MM.1S (cell line): ENCODE measurements at regions not wholly inside any gene's neighbourhood (a gene's known extent, or its start where the extent isn't known, plus 50 kb on each side); places are given as distances from the start of the nearest gene placed in this dataset.

Experiments
- DNase-seq: peaks from one replicate; pipeline ENCODE4 v3.0.0-alpha.2; 2015
- H2AFZ ChIP-seq: fragments of 300-600 bp; sonication (generic); 2 replicates; pipeline ENCODE4 v1.6.0; 2016; ENCODE audit warnings: antibody characterized with exemption, low read length
- H3F3A ChIP-seq: fragments of 300-600 bp; sonication (generic); 2 replicates; pipeline ENCODE4 v1.6.1; 2016; ENCODE audit warnings: mild to moderate bottlenecking, antibody characterized with exemption, low read length, moderate library complexity, mixed read lengths; ENCODE audit not compliant: insufficient read depth
- H3K27ac ChIP-seq: fragments of 300-600 bp; sonication (generic); 2 replicates; pipeline ENCODE4 v1.5.1; 2016; ENCODE audit warnings: mild to moderate bottlenecking, low read length
- H3K27me3 ChIP-seq: fragments of 300-600 bp; sonication (generic); replicated peaks from 2 replicates; pipeline ENCODE4 v1.6.0; 2016; ENCODE audit warnings: low read length; ENCODE audit not compliant: insufficient read depth
- H3K36me3 ChIP-seq: fragments of 300-600 bp; sonication (generic); replicated peaks from 2 replicates; pipeline ENCODE4 v1.6.1; 2016; ENCODE audit warnings: mild to moderate bottlenecking, low read length, mixed read lengths; ENCODE audit not compliant: insufficient read depth
- H3K4me1 ChIP-seq: fragments of 300-600 bp; sonication (generic); 2 replicates; pipeline ENCODE4 v1.6.1; 2016; ENCODE audit warnings: low read length, mixed read lengths
- H3K4me2 ChIP-seq: fragments of 300-600 bp; sonication (generic); 2 replicates; pipeline ENCODE4 v1.6.0; 2016; ENCODE audit warnings: low read depth, low read length
- H3K4me3 ChIP-seq: fragments of 300-600 bp; sonication (generic); 2 replicates; pipeline ENCODE4 v1.5.1; 2016; ENCODE audit warnings: low read length, mixed read lengths
- H3K79me2 ChIP-seq: fragments of 300-600 bp; sonication (generic); 2 replicates; pipeline ENCODE4 v1.6.1; 2016; ENCODE audit warnings: mixed run types, low read length, mixed read lengths
- H3K9ac ChIP-seq: fragments of 300-600 bp; sonication (generic); 2 replicates; pipeline ENCODE4 v1.6.1; 2016; ENCODE audit warnings: low read length, mixed read lengths
- H3K9me2 ChIP-seq: fragments of 300-600 bp; sonication (generic); replicated peaks from 2 replicates; pipeline ENCODE4 v1.6.1; 2016; ENCODE audit warnings: mild to moderate bottlenecking, low read length, mixed read lengths; ENCODE audit not compliant: insufficient read depth
- H3K9me3 ChIP-seq: fragments of 300-600 bp; sonication (generic); replicated peaks from 2 replicates; pipeline ENCODE4 v1.6.1; 2016; ENCODE audit warnings: mild to moderate bottlenecking, low read length, mixed read lengths; ENCODE audit not compliant: insufficient read depth
- H4K20me1 ChIP-seq: fragments of 300-600 bp; sonication (generic); 2 replicates; pipeline ENCODE4 v1.6.1; 2016; ENCODE audit warnings: mild to moderate bottlenecking, low read length, moderate library complexity, mixed read lengths; ENCODE audit not compliant: insufficient read depth
- CTCF ChIP-seq: fragments of 300-600 bp; sonication (generic); IDR thresholded peaks from 2 replicates; pipeline ENCODE4 v1.5.1; 2016; ENCODE audit warnings: antibody characterized with exemption, low read length, mixed read lengths
- EZH2 ChIP-seq: fragments of 300-600 bp; sonication (generic); optimal IDR thresholded peaks from 2 replicates; pipeline ENCODE3; 2017; ENCODE audit warnings: low read depth, mild to moderate bottlenecking, antibody characterized with exemption, low read length, mixed read lengths
- EZH2phosphoT487 ChIP-seq: fragments of 300-600 bp; sonication (generic); IDR thresholded peaks from 2 replicates; pipeline ENCODE4 v1.6.1; 2018; ENCODE audit warnings: antibody characterized with exemption, low read length

GRCh38 chr14:34041220-34041619 lies 90.3 kb upstream of the EGLN3 start:
- Histone ChIP-seq H3K4me3 (no peak overlapping the region), H3F3A (no peaks in the 10 kb centered on the region), H3K27me3 (no peaks in the 10 kb centered on the region), H3K4me1 (0 out of 2 replicates have a peak, but pooled peaks cover 4% of the 10 kb centered on the region), H3K27ac (no peak overlapping the region), H3K9me3 (no peaks in the 10 kb centered on the region), H3K36me3 (no peaks in the 10 kb centered on the region), H4K20me1 (no peaks in the 10 kb centered on the region), H2AFZ (no peak overlapping the region), H3K9me2 (no peaks in the 10 kb centered on the region), H3K9ac (no peak overlapping the region), H3K4me2 (no peak overlapping the region), H3K79me2 (no peaks in the 10 kb centered on the region)
- TF ChIP-seq EZH2phosphoT487 = no peak
- TF ChIP-seq EZH2 = no peak
- no peak for TF ChIP-seq CTCF
- DNase-seq = no peak

- Histone ChIP-seq H3K27ac (no peak overlapping the region), H3K4me1 (0 out of 2 replicates have a peak, but pooled peaks cover 4% of the 10 kb centered on the region), H4K20me1 (no peaks in the 10 kb centered on the region), H3K9me3 (no peaks in the 10 kb centered on the region), H3K4me3 (no peak overlapping the region), H3K79me2 (no peaks in the 10 kb centered on the region), H3F3A (no peaks in the 10 kb centered on the region), H2AFZ (no peak overlapping the region), H3K36me3 (no peaks in the 10 kb centered on the region), H3K27me3 (no peaks in the 10 kb centered on the region), H3K9me2 (no peaks in the 10 kb centered on the region), H3K9ac (no peak overlapping the region), H3K4me2 (no peak overlapping the region)
- DNase-seq = no peak
- no peak for TF ChIP-seq EZH2phosphoT487
- no peak for TF ChIP-seq CTCF
- no peak for TF ChIP-seq EZH2
Measured at GRCh38 chr14:34040766-34041165, 89.9 kb upstream of the EGLN3 start.

- H3K9me2 ChIP-seq = no peaks in the 10 kb centered on the region
- H4K20me1 ChIP-seq = no peaks in the 10 kb centered on the region
- H3K9ac ChIP-seq = no peak overlapping the region
- no peak overlapping the region for H3K27ac ChIP-seq
- no peaks in the 10 kb centered on the region for H3K36me3 ChIP-seq
- no peaks in the 10 kb centered on the region for H3K9me3 ChIP-seq
- H3K4me2 ChIP-seq = no peak overlapping the region
- H3K4me3 ChIP-seq = no peak overlapping the region
- no peaks in the 10 kb centered on the region for H3K27me3 ChIP-seq
- no peak for DNase-seq
- no peak overlapping the region for H2AFZ ChIP-seq
- no peaks in the 10 kb centered on the region for H3K79me2 ChIP-seq
- TF ChIP-seq EZH2phosphoT487 (no peak), CTCF (no peak), EZH2 (no peak)
- no peaks in the 10 kb centered on the region for H3F3A ChIP-seq
- H3K4me1 ChIP-seq = 0 out of 2 replicates have a peak, but pooled peaks cover 4% of the 10 kb centered on the region
Measured at GRCh38 chr14:34039428-34040047, 88.7 kb upstream of the EGLN3 start.
